A549 (cell line): ENCODE measurements at regions not wholly inside any gene's neighbourhood (a gene's known extent, or its start where the extent isn't known, plus 50 kb on each side); places are given as distances from the start of the nearest gene placed in this dataset.

Experiments
- CBX2 ChIP-seq: fragments of 200-600 bp; sonication (generic); IDR thresholded peaks from 2 replicates; pipeline ENCODE4 v1.6.1; 2016; ENCODE audit warnings: low read depth, mild to moderate bottlenecking, borderline replicate concordance
- CEBPB ChIP-seq, 2 experiments: fragments of >200 bp in 1 of 2; sonication (Bioruptor Twin) in 1 of 2; formaldehyde crosslinking in 1 of 2; IDR thresholded peaks; 2 replicates each; pipeline ENCODE4 v1.6.1; 2012 to 2016
- GATA3 ChIP-seq: IDR thresholded peaks from 2 replicates; pipeline ENCODE4 v1.6.1; 2012; ENCODE audit warnings: borderline replicate concordance
- POLR2A ChIP-seq: IDR thresholded peaks from 2 replicates; pipeline ENCODE4 v1.6.1; 2012; ENCODE audit warnings: mild to moderate bottlenecking, low read length
- TF ChIP-seq, protein P1 (sequence below): fragments of >200 bp; sonication (Bioruptor Twin); formaldehyde crosslinking; IDR thresholded peaks from 3 replicates; pipeline ENCODE4 v1.5.1; 2016

DNA sequence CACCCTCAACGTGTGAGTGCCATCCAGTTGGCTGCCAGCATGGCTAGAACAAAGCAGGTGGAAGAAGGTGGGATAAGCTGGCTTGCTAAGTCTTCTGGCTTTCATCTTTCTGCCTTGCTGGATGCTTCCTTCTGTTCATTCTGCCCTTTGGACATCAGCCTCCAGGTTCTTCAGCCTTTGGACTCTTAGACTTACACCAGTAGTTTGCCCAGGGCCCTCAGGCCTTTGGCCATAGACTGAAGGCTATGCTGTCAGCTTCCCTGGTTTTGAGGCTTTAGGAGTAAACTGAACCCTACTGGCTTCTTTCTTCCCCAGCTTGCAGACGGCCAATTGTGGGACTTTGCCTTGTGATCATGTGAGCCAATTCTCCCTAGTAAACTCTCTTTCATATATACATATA, 155.0 kb upstream of the SERTAD2 start:
- TF ChIP-seq, protein P1, sequence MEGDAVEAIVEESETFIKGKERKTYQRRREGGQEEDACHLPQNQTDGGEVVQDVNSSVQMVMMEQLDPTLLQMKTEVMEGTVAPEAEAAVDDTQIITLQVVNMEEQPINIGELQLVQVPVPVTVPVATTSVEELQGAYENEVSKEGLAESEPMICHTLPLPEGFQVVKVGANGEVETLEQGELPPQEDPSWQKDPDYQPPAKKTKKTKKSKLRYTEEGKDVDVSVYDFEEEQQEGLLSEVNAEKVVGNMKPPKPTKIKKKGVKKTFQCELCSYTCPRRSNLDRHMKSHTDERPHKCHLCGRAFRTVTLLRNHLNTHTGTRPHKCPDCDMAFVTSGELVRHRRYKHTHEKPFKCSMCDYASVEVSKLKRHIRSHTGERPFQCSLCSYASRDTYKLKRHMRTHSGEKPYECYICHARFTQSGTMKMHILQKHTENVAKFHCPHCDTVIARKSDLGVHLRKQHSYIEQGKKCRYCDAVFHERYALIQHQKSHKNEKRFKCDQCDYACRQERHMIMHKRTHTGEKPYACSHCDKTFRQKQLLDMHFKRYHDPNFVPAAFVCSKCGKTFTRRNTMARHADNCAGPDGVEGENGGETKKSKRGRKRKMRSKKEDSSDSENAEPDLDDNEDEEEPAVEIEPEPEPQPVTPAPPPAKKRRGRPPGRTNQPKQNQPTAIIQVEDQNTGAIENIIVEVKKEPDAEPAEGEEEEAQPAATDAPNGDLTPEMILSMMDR = no peak
- TF ChIP-seq GATA3 (no peak), POLR2A (no peak), CBX2 (no peak), CEBPB (IDR thresholded peaks at IDR 0.05) (no peak)
